ENCODE measurements at regions not wholly inside any gene's neighbourhood (a gene's known extent, or its start where the extent isn't known, plus 50 kb on each side); places are given as distances from the start of the nearest gene placed in this dataset.

GRCh38 chr14:89029961-89030694 is 205.7 kb downstream of the TTC8 start:
- Histone ChIP-seq H3K79me2 (ENCODE audit: insufficient read depth, low read length) (no peaks in the 10 kb centered on the region), H3K27ac (ENCODE audit: low read length) (no peak overlapping the region), H3K9ac (ENCODE audit: low read depth, low read length) (no peak overlapping the region), H3K9me3 (ENCODE audit: insufficient read depth, low read length, severe bottlenecking) (no peaks in the 10 kb centered on the region), H2AFZ (ENCODE audit: low read depth, low read length) (no peak overlapping the region), H3K4me2 (ENCODE audit: insufficient read depth, low read length) (no peak overlapping the region), H3K4me1 (ENCODE audit: insufficient read depth, low read length) (peaks cover 11% of the 10 kb centered on the region), H3K4me3 (ENCODE audit: low read depth in 1 of 2, low read length in 2 of 2) (no peak overlapping the region), H4K20me1 (ENCODE audit: insufficient read depth, low read length) (no peaks in the 10 kb centered on the region), H3K27me3 (ENCODE audit: insufficient read depth, low read length, poor library complexity) (no peaks in the 10 kb centered on the region), H3K36me3 (ENCODE audit: insufficient read depth, low read length) (no peaks in the 10 kb centered on the region)
- TF ChIP-seq EZH2 (IDR thresholded peaks at IDR 0.05; ENCODE audit: borderline replicate concordance, low read depth, low read length, severe bottlenecking), result no peak
- TF ChIP-seq CTCF (IDR thresholded peaks at IDR 0.05; ENCODE audit: borderline replicate concordance, extremely low read depth, low read length, poor library complexity, severe bottlenecking), result no peak
- DNase-seq (no peak), ATAC-seq (ENCODE audit: insufficient read depth, low read depth) (no peak)

GRCh38 chr14:89030921-89031320 is 206.5 kb downstream of the TTC8 start:
- H3K4me3 ChIP-seq (ENCODE audit: low read depth in 1 of 2, low read length in 2 of 2), result no peak overlapping the region
- no peak overlapping the region for H3K9ac ChIP-seq (ENCODE audit: low read depth, low read length)
- H3K36me3 ChIP-seq (ENCODE audit: insufficient read depth, low read length), result no peaks in the 10 kb centered on the region
- no peak overlapping the region for H3K4me2 ChIP-seq (ENCODE audit: insufficient read depth, low read length)
- no peak for ATAC-seq (ENCODE audit: insufficient read depth, low read depth)
- no peaks in the 10 kb centered on the region for H3K9me3 ChIP-seq (ENCODE audit: insufficient read depth, low read length, severe bottlenecking)
- no peaks in the 10 kb centered on the region for H4K20me1 ChIP-seq (ENCODE audit: insufficient read depth, low read length)
- TF ChIP-seq EZH2 (IDR thresholded peaks at IDR 0.05; ENCODE audit: borderline replicate concordance, low read depth, low read length, severe bottlenecking) (no peak), CTCF (IDR thresholded peaks at IDR 0.05; ENCODE audit: borderline replicate concordance, extremely low read depth, low read length, poor library complexity, severe bottlenecking) (no peak)
- DNase-seq, result no peak
- H3K4me1 ChIP-seq (ENCODE audit: insufficient read depth, low read length), result peaks cover 11% of the 10 kb centered on the region
- no peak overlapping the region for H2AFZ ChIP-seq (ENCODE audit: low read depth, low read length)
- H3K27ac ChIP-seq (ENCODE audit: low read length), result no peak overlapping the region
- H3K79me2 ChIP-seq (ENCODE audit: insufficient read depth, low read length), result no peaks in the 10 kb centered on the region
- no peaks in the 10 kb centered on the region for H3K27me3 ChIP-seq (ENCODE audit: insufficient read depth, low read length, poor library complexity)

GRCh38 chr14:89032086-89032649 is 207.7 kb downstream of the TTC8 start:
- TF ChIP-seq EZH2 (IDR thresholded peaks at IDR 0.05; ENCODE audit: borderline replicate concordance, low read depth, low read length, severe bottlenecking), result no peak
- TF ChIP-seq CTCF (IDR thresholded peaks at IDR 0.05; ENCODE audit: borderline replicate concordance, extremely low read depth, low read length, poor library complexity, severe bottlenecking), result no peak
- Histone ChIP-seq H3K4me2 (ENCODE audit: insufficient read depth, low read length) (no peak overlapping the region), H3K36me3 (ENCODE audit: insufficient read depth, low read length) (no peaks in the 10 kb centered on the region), H3K4me3 (ENCODE audit: low read depth in 1 of 2, low read length in 2 of 2) (no peak overlapping the region), H3K27me3 (ENCODE audit: insufficient read depth, low read length, poor library complexity) (no peaks in the 10 kb centered on the region), H3K4me1 (ENCODE audit: insufficient read depth, low read length) (peaks cover 11% of the 10 kb centered on the region), H4K20me1 (ENCODE audit: insufficient read depth, low read length) (no peaks in the 10 kb centered on the region), H3K27ac (ENCODE audit: low read length) (no peak overlapping the region), H3K79me2 (ENCODE audit: insufficient read depth, low read length) (no peaks in the 10 kb centered on the region), H2AFZ (ENCODE audit: low read depth, low read length) (no peak overlapping the region), H3K9ac (ENCODE audit: low read depth, low read length) (no peak overlapping the region), H3K9me3 (ENCODE audit: insufficient read depth, low read length, severe bottlenecking) (no peaks in the 10 kb centered on the region)
- ATAC-seq (ENCODE audit: insufficient read depth, low read depth) (no peak), DNase-seq (no peak)

All from DND-41 (cell line).